GM23338 (cell line): ENCODE measurements at regions not wholly inside any gene's neighbourhood (a gene's known extent, or its start where the extent isn't known, plus 50 kb on each side); places are given as distances from the start of the nearest gene placed in this dataset.

Experiments used
- ATAC-seq: fragments of 200-7000 bp; cut with Tn5 transposase; 3 replicates; pipeline ENCODE4 v1.9.1; 2020
- DNase-seq: peaks from one replicate; pipeline ENCODE4 v3.0.0-alpha.2; 2015; ENCODE audit warnings: low spot score
- H2AFZ ChIP-seq: fragments of 200-600 bp; sonication (generic); 2 replicates; pipeline ENCODE4 v1.8.0; 2016; ENCODE audit warnings: antibody characterized with exemption, mild to moderate bottlenecking, moderate library complexity
- H3F3A ChIP-seq: fragments of 200-600 bp; sonication (generic); replicated peaks from 2 replicates; pipeline ENCODE4 v1.8.0; 2017; ENCODE audit warnings: antibody characterized with exemption, mixed run types, low read depth
- H3K27ac ChIP-seq: fragments of 200-600 bp; sonication (generic); 2 replicates; pipeline ENCODE4 v1.6.1; 2016; ENCODE audit warnings: low read depth
- H3K27me3 ChIP-seq: fragments of 200-600 bp; sonication (generic); 2 replicates; pipeline ENCODE4 v1.8.0; 2016; ENCODE audit warnings: mild to moderate bottlenecking, mixed run types, moderate library complexity; ENCODE audit not compliant: insufficient read depth
- H3K36me3 ChIP-seq: fragments of 200-600 bp; sonication (generic); 2 replicates; pipeline ENCODE4 v1.8.0; 2016; ENCODE audit warnings: mild to moderate bottlenecking; ENCODE audit not compliant: insufficient read depth
- H3K4me1 ChIP-seq: fragments of 200-600 bp; sonication (generic); 2 replicates; pipeline ENCODE4 v1.8.0; 2016; ENCODE audit warnings: mild to moderate bottlenecking, moderate library complexity; ENCODE audit not compliant: insufficient read depth
- H3K4me2 ChIP-seq: fragments of 200-600 bp; sonication (generic); 2 replicates; pipeline ENCODE4 v1.7.1; 2017; ENCODE audit warnings: mixed run types
- H3K4me3 ChIP-seq: fragments of 200-600 bp; sonication (generic); 2 replicates; pipeline ENCODE4 v1.6.1; 2016; ENCODE audit warnings: mixed run types
- H3K79me2 ChIP-seq: fragments of 200-600 bp; sonication (generic); replicated peaks from 2 replicates; pipeline ENCODE4 v1.8.0; 2017; ENCODE audit warnings: mild to moderate bottlenecking; ENCODE audit not compliant: insufficient read depth
- H3K9me2 ChIP-seq: fragments of 200-600 bp; sonication (generic); 2 replicates; pipeline ENCODE4 v1.8.0; 2017; ENCODE audit not compliant: insufficient read depth
- H4K20me1 ChIP-seq: fragments of 200-600 bp; sonication (generic); replicated peaks from 2 replicates; pipeline ENCODE4 v1.8.0; 2017; ENCODE audit warnings: mild to moderate bottlenecking; ENCODE audit not compliant: insufficient read depth
- H3K27ac Mint-ChIP-seq: 2 replicates; pipeline ENCODE4 v1.8.0; 2020; ENCODE audit warnings: inconsistent platforms, mild to moderate bottlenecking, moderate library complexity, mixed read lengths
- H3K27me3 Mint-ChIP-seq: 3 replicates; pipeline ENCODE4 v1.8.0; 2022; ENCODE audit warnings: low read depth, mild to moderate bottlenecking, moderate library complexity, mixed read lengths, inconsistent platforms; ENCODE audit not compliant: insufficient read depth, poor library complexity
- H3K36me3 Mint-ChIP-seq: 3 replicates; pipeline ENCODE4 v1.8.0; 2021; ENCODE audit warnings: low read depth, mild to moderate bottlenecking, inconsistent platforms, moderate library complexity, mixed read lengths
- H3K4me1 Mint-ChIP-seq: 3 replicates; pipeline ENCODE4 v1.8.0; 2020; ENCODE audit warnings: mild to moderate bottlenecking, inconsistent platforms, mixed read lengths
- H3K4me3 Mint-ChIP-seq: 3 replicates; pipeline ENCODE4 v1.8.0; 2021; ENCODE audit warnings: moderate library complexity, mild to moderate bottlenecking, inconsistent platforms, mixed read lengths
- H3K9me3 Mint-ChIP-seq: 3 replicates; pipeline ENCODE4 v1.8.0; 2020; ENCODE audit warnings: moderate library complexity, mild to moderate bottlenecking, inconsistent platforms, mixed read lengths
- CREB1 ChIP-seq: fragments of 250-450 bp; sonication (Bioruptor Pico); IDR thresholded peaks from 2 replicates; pipeline ENCODE4 v1.5.0; 2020; ENCODE audit warnings: low read depth, mild to moderate bottlenecking, moderate library complexity
- CTCF ChIP-seq, 2 experiments: fragments of 200-600 bp in 1 of 2; sonication (generic) in 1 of 2; conservative IDR thresholded peaks; 2 replicates each; pipeline versions ENCODE4 v1.5.1 to v1.6.1; 2016 to 2017; ENCODE audit warnings: antibody characterized with exemption in 2 of 2, low read depth in 2 of 2, mild to moderate bottlenecking in 2 of 2, moderate library complexity in 1 of 2
- ETS1 ChIP-seq: IDR thresholded peaks from 2 replicates; pipeline ENCODE4 v1.6.1; 2016; ENCODE audit warnings: antibody characterized with exemption
- EZH2 ChIP-seq: fragments of 200-600 bp; sonication (generic); IDR thresholded peaks from one replicate; pipeline ENCODE4 v1.8.0; 2017; ENCODE audit warnings: antibody characterized with exemption, mild to moderate bottlenecking, low read depth; ENCODE audit not compliant: unreplicated experiment
- EZH2phosphoT487 ChIP-seq: fragments of 200-600 bp; sonication (generic); IDR thresholded peaks from one replicate; pipeline ENCODE4 v1.8.1; 2018; ENCODE audit warnings: antibody characterized with exemption; ENCODE audit not compliant: unreplicated experiment
- NANOG ChIP-seq: IDR thresholded peaks from 2 replicates; pipeline ENCODE4 v1.6.1; 2016; ENCODE audit warnings: antibody characterized with exemption, borderline replicate concordance
- POLR2AphosphoS5 ChIP-seq: IDR thresholded peaks from 2 replicates; pipeline ENCODE4 v1.6.1; 2016; ENCODE audit warnings: antibody characterized with exemption, low read depth
- REST ChIP-seq: IDR thresholded peaks from one replicate; pipeline ENCODE4 v1.6.1; 2018; ENCODE audit warnings: antibody characterized with exemption; ENCODE audit not compliant: unreplicated experiment
- STAT1 ChIP-seq: IDR thresholded peaks from one replicate; pipeline ENCODE4 v1.6.1; 2016; ENCODE audit warnings: antibody characterized with exemption; ENCODE audit not compliant: unreplicated experiment
- ZNF114 ChIP-seq: fragments of 250-450 bp; sonication (Bioruptor Pico); IDR thresholded peaks from 2 replicates; pipeline ENCODE4 v1.5.0; 2020; ENCODE audit warnings: mild to moderate bottlenecking, moderate library complexity
- ZNF331 ChIP-seq: fragments of 250-450 bp; sonication (Bioruptor Pico); IDR thresholded peaks from 2 replicates; pipeline ENCODE4 v1.5.0; 2020; ENCODE audit warnings: low read depth, mild to moderate bottlenecking, moderate library complexity

- Mint-ChIP-seq H3K36me3 (no peaks in the 10 kb centered on the region), H3K27me3 (peaks cover 6% of the 10 kb centered on the region), H3K27ac (no peak overlapping the region), H3K4me3 (no peak overlapping the region), H3K9me3 (no peaks in the 10 kb centered on the region), H3K4me1 (no peaks in the 10 kb centered on the region)
- Histone ChIP-seq H3K36me3 (no peaks in the 10 kb centered on the region), H3K79me2 (no peaks in the 10 kb centered on the region), H3F3A (no peaks in the 10 kb centered on the region), H3K4me1 (no peaks in the 10 kb centered on the region), H2AFZ (no peak overlapping the region), H3K4me3 (no peak overlapping the region), H3K4me2 (no peak overlapping the region), H3K27me3 (no peaks in the 10 kb centered on the region), H3K9me2 (peaks cover 13% of the 10 kb centered on the region), H4K20me1 (no peaks in the 10 kb centered on the region), H3K27ac (no peak overlapping the region)
- ATAC-seq (no peak), DNase-seq (no peak)
- TF ChIP-seq ZNF331 (CRISPR knock-in tag): no peak
- no peak for TF ChIP-seq CREB1 (CRISPR knock-in tag)
- TF ChIP-seq STAT1: no peak
- no peak for TF ChIP-seq ZNF114 (CRISPR knock-in tag)
- no peak for TF ChIP-seq ETS1
- TF ChIP-seq EZH2: no peak
- no peak for TF ChIP-seq NANOG
- TF ChIP-seq EZH2phosphoT487: no peak
- no peak for TF ChIP-seq CTCF (conservative IDR thresholded peaks at IDR 0.05; ENCODE audit: low read depth in 2 of 2)
- TF ChIP-seq REST: no peak
- no peak for TF ChIP-seq POLR2AphosphoS5
Measured at GRCh38 chr1:221847676-221848075, 105.8 kb upstream of the DUSP10 start.
